CD14-positive monocyte (primary cell): ENCODE measurements at regions not wholly inside any gene's neighbourhood (a gene's known extent, or its start where the extent isn't known, plus 50 kb on each side); places are given as distances from the start of the nearest gene placed in this dataset.

Experiments used
- DNase-seq, 3 donors: peaks; one replicate each; pipeline ENCODE4 v3.0.0-alpha.2; 2011 to 2022
- H2AFZ ChIP-seq: 2 replicates; pipeline ENCODE4 v1.6.0; 2012; ENCODE audit warnings: mild to moderate bottlenecking, low read depth, low read length, inconsistent platforms; ENCODE audit not compliant: insufficient read depth, poor library complexity, severe bottlenecking
- H3K27ac ChIP-seq, 2 donors: 1 replicate in 1 of 2; 2 replicates in 1 of 2; pipeline ENCODE4 v1.5.1; 2012 to 2013; ENCODE audit warnings: low read length in 2 of 2, control low read depth in 1 of 2, inconsistent platforms in 1 of 2, low read depth in 1 of 2, mild to moderate bottlenecking in 1 of 2
- H3K27me3 ChIP-seq, 2 donors: one replicate each; pipeline versions ENCODE4 v1.6.0 to v1.6.1; 2011 to 2013; ENCODE audit warnings: low read length in 2 of 2; ENCODE audit not compliant: control insufficient read depth in 2 of 2, insufficient read depth in 2 of 2
- H3K36me3 ChIP-seq, 2 donors: replicated peaks in 1 of 2; 1 replicate in 1 of 2; 2 replicates in 1 of 2; pipeline versions ENCODE4 v1.5.1 to v1.6.1; 2012 to 2013; ENCODE audit warnings: low read length in 2 of 2, control low read depth in 1 of 2, inconsistent platforms in 1 of 2, mild to moderate bottlenecking in 1 of 2; ENCODE audit not compliant: insufficient read depth in 2 of 2, control insufficient read depth in 1 of 2
- H3K4me1 ChIP-seq, 2 donors: 1 replicate in 1 of 2; 2 replicates in 1 of 2; pipeline versions ENCODE4 v1.5.1 to v1.6.1; 2012 to 2013; ENCODE audit warnings: low read length in 2 of 2, control low read depth in 1 of 2, inconsistent platforms in 1 of 2, mild to moderate bottlenecking in 1 of 2, moderate library complexity in 1 of 2; ENCODE audit not compliant: insufficient read depth in 2 of 2, control insufficient read depth in 1 of 2
- H3K4me2 ChIP-seq: replicated peaks from 2 replicates; pipeline ENCODE3; 2012; ENCODE audit warnings: low read length, moderate library complexity, mild to moderate bottlenecking; ENCODE audit not compliant: poor library complexity, severe bottlenecking; ENCODE audit errors: extremely low read depth
- H3K4me3 ChIP-seq, 3 experiments: fragments of 200-600 bp in 1 of 3; sonication (generic) in 1 of 3; replicated peaks in 1 of 3; 1 replicate in 2 of 3; 2 replicates in 1 of 3; pipeline ENCODE4 v1.5.1; 2011 to 2013; ENCODE audit warnings: low read length in 3 of 3, mild to moderate bottlenecking in 3 of 3, control low read depth in 2 of 3, low read depth in 2 of 3, inconsistent platforms in 1 of 3, moderate library complexity in 1 of 3
- H3K79me2 ChIP-seq: 2 replicates; pipeline ENCODE4 v1.6.0; 2012; ENCODE audit warnings: mild to moderate bottlenecking, control low read depth, inconsistent platforms, low read length, moderate library complexity; ENCODE audit not compliant: insufficient read depth
- H3K9ac ChIP-seq: 2 replicates; pipeline ENCODE4 v1.6.0; 2017; ENCODE audit warnings: low read length, mild to moderate bottlenecking; ENCODE audit not compliant: insufficient read depth, poor library complexity, severe bottlenecking
- H3K9me3 ChIP-seq, 2 donors: replicated peaks in 1 of 2; 1 replicate in 1 of 2; 2 replicates in 1 of 2; pipeline versions ENCODE4 v1.5.1 to v1.6.1; 2012 to 2013; ENCODE audit warnings: low read length in 2 of 2, control low read depth in 1 of 2; ENCODE audit not compliant: control insufficient read depth in 1 of 2, insufficient read depth in 1 of 2
- H4K20me1 ChIP-seq: 2 replicates; pipeline ENCODE4 v1.6.0; 2012; ENCODE audit warnings: mild to moderate bottlenecking, low read length, control low read depth, moderate library complexity; ENCODE audit not compliant: insufficient read depth
- H3K27ac Mint-ChIP-seq, 7 donors: one replicate each; pipeline ENCODE4 v1.8.0; 2020; ENCODE audit warnings: mild to moderate bottlenecking in 7 of 7, mixed read lengths in 7 of 7, moderate library complexity in 6 of 7, inconsistent platforms in 2 of 7
- H3K27me3 Mint-ChIP-seq, 3 donors: one replicate each; pipeline ENCODE4 v1.8.0; 2021 to 2022; ENCODE audit warnings: low read depth in 3 of 3, mild to moderate bottlenecking in 3 of 3, mixed read lengths in 3 of 3, moderate library complexity in 3 of 3, inconsistent platforms in 1 of 3
- H3K36me3 Mint-ChIP-seq, 2 donors: one replicate each; pipeline ENCODE4 v1.8.0; 2020; ENCODE audit warnings: mixed read lengths in 2 of 2, inconsistent platforms in 1 of 2, mild to moderate bottlenecking in 1 of 2
- H3K4me1 Mint-ChIP-seq: one replicate; pipeline ENCODE4 v1.8.0; 2020; ENCODE audit warnings: mild to moderate bottlenecking, mixed read lengths
- H3K4me3 Mint-ChIP-seq, 2 donors: one replicate each; pipeline ENCODE4 v1.8.0; 2020; ENCODE audit warnings: mild to moderate bottlenecking in 2 of 2, mixed read lengths in 2 of 2, moderate library complexity in 1 of 2
- H3K9me3 Mint-ChIP-seq, 7 donors: one replicate each; pipeline ENCODE4 v1.8.0; 2020 to 2022; ENCODE audit warnings: mixed read lengths in 7 of 7, mild to moderate bottlenecking in 6 of 7, moderate library complexity in 6 of 7, inconsistent platforms in 2 of 7
- CTCF ChIP-seq: fragments of 200-600 bp; IDR thresholded peaks from one replicate; pipeline ENCODE4 v1.8.0; 2022; ENCODE audit warnings: antibody characterized with exemption, mild to moderate bottlenecking
- WGBS: methylation state at CpG from one replicate; pipeline ENCODE4 v1.1.5; 2013; ENCODE audit warnings: missing lambda C conversion rate; ENCODE audit not compliant: insufficient coverage; 5-methylcytosine and 5-hydroxymethylcytosine counted together
- intact Hi-C, 2 donors: fragments of 100-400 bp; cut with micrococcal nuclease; formaldehyde crosslinking; loops; one replicate each; pipeline versions ENCODE4 v1.15.0 to v1.15.1; 2023

DNA sequence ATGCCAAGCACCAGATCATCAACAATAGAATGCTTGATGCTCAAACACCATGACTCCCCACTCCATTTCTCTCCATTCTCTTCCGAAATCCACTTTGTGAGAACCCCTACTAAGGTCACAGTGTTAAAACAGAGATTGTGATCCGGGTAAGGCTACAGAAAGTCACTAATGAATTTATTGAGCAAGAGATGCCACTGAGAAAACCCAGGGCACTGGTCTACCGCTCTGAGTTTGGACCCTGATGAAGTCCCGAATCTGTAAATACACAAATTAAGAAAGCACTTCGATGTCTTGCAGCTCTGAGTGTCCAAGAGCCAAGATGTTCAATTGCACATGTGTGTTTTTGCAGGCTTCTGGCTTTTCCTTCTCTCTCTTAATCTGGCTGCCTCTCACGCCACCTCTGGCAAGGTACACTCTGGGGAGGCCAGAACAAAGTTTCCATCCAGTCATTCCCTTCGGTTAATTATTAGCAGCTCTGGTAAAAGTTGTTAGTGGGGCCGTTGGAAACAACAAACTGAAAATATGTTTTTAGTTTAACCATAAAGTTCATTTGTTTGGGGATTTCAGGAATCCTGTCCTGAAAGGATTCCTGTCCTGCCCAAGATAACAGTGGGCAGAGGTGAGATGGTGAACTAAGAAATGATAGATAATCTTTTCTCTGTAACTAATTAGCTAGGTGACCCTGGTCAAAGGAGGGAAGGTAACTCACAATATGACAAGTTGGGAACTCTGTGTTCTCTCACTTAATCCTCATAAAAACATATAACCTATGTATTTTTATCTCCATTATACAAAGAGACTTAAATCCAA is 75.4 kb downstream of the BTG1 start:
- no peaks in the 10 kb centered on the region for H4K20me1 ChIP-seq
- H3K9ac ChIP-seq: no peak overlapping the region
- no peaks in the 10 kb centered on the region for H3K36me3 ChIP-seq
- TF ChIP-seq CTCF: no peak
- Mint-ChIP-seq H3K27ac (peak overlapping the region; percentile 88 to 96 (median 92)), H3K27me3 (no peaks in the 10 kb centered on the region), H3K9me3 (peaks cover 0 to 5% (median 0%) of the 10 kb centered on the region in 7 donors), H3K4me3 (no peak overlapping the region), H3K36me3 (no peaks in the 10 kb centered on the region), H3K4me1 (peaks cover 70% of the 10 kb centered on the region)
- intact Hi-C loops: loop anchor here in 1 of 2 donors (10.0 kb wide), 1 partner anchor 55 kb away; no protein-coding TSS in a partner anchor
- DNase-seq: no peak
- H3K4me3 ChIP-seq: peak overlapping the region in 1 of 3 experiments; percentile 24
- no peaks in the 10 kb centered on the region for H3K27me3 ChIP-seq
- H3K9me3 ChIP-seq: no peaks in the 10 kb centered on the region
- WGBS: 77% methylated on average over 3 of the region's 8 CpGs
- H3K4me1 ChIP-seq: peaks cover 54 to 75% of the 10 kb centered on the region in 2 donors
- H3K79me2 ChIP-seq: peaks cover 27% of the 10 kb centered on the region
- peak overlapping the region; percentile 39 for H3K4me2 ChIP-seq
- H2AFZ ChIP-seq: no peak overlapping the region
- H3K27ac ChIP-seq: peak overlapping the region; percentile 29 to 86

- no peak for DNase-seq
- Histone ChIP-seq H3K36me3 (no peaks in the 10 kb centered on the region), H3K4me3 (peak overlapping the region in 1 of 3 experiments; percentile 35), H2AFZ (no peak overlapping the region), H4K20me1 (no peaks in the 10 kb centered on the region), H3K27me3 (no peaks in the 10 kb centered on the region), H3K4me1 (peaks cover 56 to 77% of the 10 kb centered on the region in 2 donors), H3K79me2 (peaks cover 27% of the 10 kb centered on the region), H3K4me2 (peak overlapping the region; percentile 23), H3K27ac (peak overlapping the region in 1 of 2 donors; percentile 63), H3K9ac (no peak overlapping the region), H3K9me3 (no peaks in the 10 kb centered on the region)
- Mint-ChIP-seq H3K4me3 (no peak overlapping the region), H3K27me3 (no peaks in the 10 kb centered on the region), H3K4me1 (peaks cover 63% of the 10 kb centered on the region), H3K9me3 (peaks cover 0 to 5% (median 0%) of the 10 kb centered on the region in 7 donors), H3K36me3 (no peaks in the 10 kb centered on the region), H3K27ac (peak overlapping the region; percentile 15 to 90 (median 78))
- intact Hi-C loops: no loop called here
- no CpG with 5 or more reads among the region's 1 CpG for WGBS
- TF ChIP-seq CTCF: no peak
These were observed 77.2 kb downstream of the BTG1 start for GRCh38 chr12:92068459-92068858.
